ENCODE measurements at regions not wholly inside any gene's neighbourhood (a gene's known extent, or its start where the extent isn't known, plus 50 kb on each side); places are given as distances from the start of the nearest gene placed in this dataset.

GRCh38 chr2:120682654-120683053 is 53.0 kb upstream of the GLI2 start:
- H3K4me1 ChIP-seq (ENCODE audit: insufficient read depth, low read length): peaks cover 6% of the 10 kb centered on the region
- no peak overlapping the region for H3K27ac ChIP-seq (ENCODE audit: low read depth, low read length)
- DNase-seq (ENCODE audit: low read depth) (peak; percentile 7), FAIRE-seq (no peak)
- H3K4me3 Mint-ChIP-seq (ENCODE audit: unreplicated experiment): no peak overlapping the region
- H4K20me1 ChIP-seq (ENCODE audit: insufficient read depth, low read length): no peaks in the 10 kb centered on the region
- no peak overlapping the region for H3K4me2 ChIP-seq (ENCODE audit: low read length)
- peaks cover 4% of the 10 kb centered on the region for H3K27me3 ChIP-seq (ENCODE audit: insufficient read depth, low read length)
- no peaks in the 10 kb centered on the region for H3K4me1 Mint-ChIP-seq (ENCODE audit: low read depth, unreplicated experiment)
- no peaks in the 10 kb centered on the region for H3K36me3 ChIP-seq (ENCODE audit: insufficient read depth, low read length)
- peaks cover 2% of the 10 kb centered on the region for H3K9me3 Mint-ChIP-seq (ENCODE audit: unreplicated experiment)
- H3K9me3 ChIP-seq (ENCODE audit: insufficient read depth, low read depth, low read length): peaks cover 4% of the 10 kb centered on the region
- no peak overlapping the region for H3K4me3 ChIP-seq (ENCODE audit: insufficient read depth, low read depth, low read length)
- no peak overlapping the region for H3K9ac ChIP-seq (ENCODE audit: low read length)
- H3K27ac Mint-ChIP-seq (ENCODE audit: unreplicated experiment): no peak overlapping the region
- peaks cover 56% of the 10 kb centered on the region for H3K27me3 Mint-ChIP-seq (ENCODE audit: low read depth, unreplicated experiment)
- H3K36me3 Mint-ChIP-seq (ENCODE audit: low read depth, unreplicated experiment): no peaks in the 10 kb centered on the region
- H2AFZ ChIP-seq (ENCODE audit: low read depth, low read length): no peak overlapping the region
- H3K79me2 ChIP-seq (ENCODE audit: insufficient read depth, low read length): no peaks in the 10 kb centered on the region
- no peak for TF ChIP-seq EZH2 (IDR thresholded peaks at IDR 0.05; ENCODE audit: insufficient read depth, low read length)

- Histone ChIP-seq H3K79me2 (ENCODE audit: insufficient read depth, low read length) (no peaks in the 10 kb centered on the region), H4K20me1 (ENCODE audit: insufficient read depth, low read length) (no peaks in the 10 kb centered on the region), H3K9me3 (ENCODE audit: insufficient read depth, low read depth, low read length) (peaks cover 4% of the 10 kb centered on the region), H2AFZ (ENCODE audit: low read depth, low read length) (no peak overlapping the region), H3K27ac (ENCODE audit: low read depth, low read length) (no peak overlapping the region), H3K9ac (ENCODE audit: low read length) (no peak overlapping the region), H3K4me3 (ENCODE audit: insufficient read depth, low read depth, low read length) (no peak overlapping the region), H3K4me2 (ENCODE audit: low read length) (no peak overlapping the region), H3K4me1 (ENCODE audit: insufficient read depth, low read length) (peaks cover 6% of the 10 kb centered on the region), H3K27me3 (ENCODE audit: insufficient read depth, low read length) (peaks cover 3% of the 10 kb centered on the region), H3K36me3 (ENCODE audit: insufficient read depth, low read length) (no peaks in the 10 kb centered on the region)
- no peak overlapping the region for H3K27ac Mint-ChIP-seq (ENCODE audit: unreplicated experiment)
- DNase-seq (ENCODE audit: low read depth): no peak
- H3K9me3 Mint-ChIP-seq (ENCODE audit: unreplicated experiment): peaks cover 3% of the 10 kb centered on the region
- FAIRE-seq: no peak
- H3K36me3 Mint-ChIP-seq (ENCODE audit: low read depth, unreplicated experiment): no peaks in the 10 kb centered on the region
- H3K27me3 Mint-ChIP-seq (ENCODE audit: low read depth, unreplicated experiment): peaks cover 53% of the 10 kb centered on the region
- TF ChIP-seq EZH2 (IDR thresholded peaks at IDR 0.05; ENCODE audit: insufficient read depth, low read length): no peak
- TF ChIP-seq, protein P1, sequence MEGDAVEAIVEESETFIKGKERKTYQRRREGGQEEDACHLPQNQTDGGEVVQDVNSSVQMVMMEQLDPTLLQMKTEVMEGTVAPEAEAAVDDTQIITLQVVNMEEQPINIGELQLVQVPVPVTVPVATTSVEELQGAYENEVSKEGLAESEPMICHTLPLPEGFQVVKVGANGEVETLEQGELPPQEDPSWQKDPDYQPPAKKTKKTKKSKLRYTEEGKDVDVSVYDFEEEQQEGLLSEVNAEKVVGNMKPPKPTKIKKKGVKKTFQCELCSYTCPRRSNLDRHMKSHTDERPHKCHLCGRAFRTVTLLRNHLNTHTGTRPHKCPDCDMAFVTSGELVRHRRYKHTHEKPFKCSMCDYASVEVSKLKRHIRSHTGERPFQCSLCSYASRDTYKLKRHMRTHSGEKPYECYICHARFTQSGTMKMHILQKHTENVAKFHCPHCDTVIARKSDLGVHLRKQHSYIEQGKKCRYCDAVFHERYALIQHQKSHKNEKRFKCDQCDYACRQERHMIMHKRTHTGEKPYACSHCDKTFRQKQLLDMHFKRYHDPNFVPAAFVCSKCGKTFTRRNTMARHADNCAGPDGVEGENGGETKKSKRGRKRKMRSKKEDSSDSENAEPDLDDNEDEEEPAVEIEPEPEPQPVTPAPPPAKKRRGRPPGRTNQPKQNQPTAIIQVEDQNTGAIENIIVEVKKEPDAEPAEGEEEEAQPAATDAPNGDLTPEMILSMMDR (IDR thresholded peaks at IDR 0.05; ENCODE audit: insufficient read depth, low read depth, low read length): no peak
- no peaks in the 10 kb centered on the region for H3K4me1 Mint-ChIP-seq (ENCODE audit: low read depth, unreplicated experiment)
- no peak overlapping the region for H3K4me3 Mint-ChIP-seq (ENCODE audit: unreplicated experiment)
These were observed 52.6 kb upstream of the GLI2 start for GRCh38 chr2:120683081-120683480.

- FAIRE-seq: no peak
- Mint-ChIP-seq H3K27me3 (ENCODE audit: low read depth, unreplicated experiment) (peaks cover 52% of the 10 kb centered on the region), H3K4me3 (ENCODE audit: unreplicated experiment) (no peak overlapping the region), H3K4me1 (ENCODE audit: low read depth, unreplicated experiment) (no peaks in the 10 kb centered on the region), H3K9me3 (ENCODE audit: unreplicated experiment) (peaks cover 5% of the 10 kb centered on the region), H3K27ac (ENCODE audit: unreplicated experiment) (no peak overlapping the region), H3K36me3 (ENCODE audit: low read depth, unreplicated experiment) (no peaks in the 10 kb centered on the region)
- no peak overlapping the region for H3K4me2 ChIP-seq (ENCODE audit: low read length)
- H3K79me2 ChIP-seq (ENCODE audit: insufficient read depth, low read length): no peaks in the 10 kb centered on the region
- no peaks in the 10 kb centered on the region for H3K36me3 ChIP-seq (ENCODE audit: insufficient read depth, low read length)
- peaks cover 3% of the 10 kb centered on the region for H3K27me3 ChIP-seq (ENCODE audit: insufficient read depth, low read length)
- H3K4me3 ChIP-seq (ENCODE audit: insufficient read depth, low read depth, low read length): no peak overlapping the region
- TF ChIP-seq, protein P1 (IDR thresholded peaks at IDR 0.05; ENCODE audit: insufficient read depth, low read depth, low read length): no peak
- no peak overlapping the region for H2AFZ ChIP-seq (ENCODE audit: low read depth, low read length)
- H4K20me1 ChIP-seq (ENCODE audit: insufficient read depth, low read length): no peaks in the 10 kb centered on the region
- no peak for DNase-seq (ENCODE audit: low read depth)
- H3K9ac ChIP-seq (ENCODE audit: low read length): no peak overlapping the region
- peaks cover 6% of the 10 kb centered on the region for H3K4me1 ChIP-seq (ENCODE audit: insufficient read depth, low read length)
- no peak overlapping the region for H3K27ac ChIP-seq (ENCODE audit: low read depth, low read length)
- peaks cover 4% of the 10 kb centered on the region for H3K9me3 ChIP-seq (ENCODE audit: insufficient read depth, low read depth, low read length)
These were observed 52.0 kb upstream of the GLI2 start for GRCh38 chr2:120683701-120684100.

Measured in astrocyte (in vitro differentiated cells and primary cell).